GM23338 (cell line): ENCODE measurements at regions not wholly inside any gene's neighbourhood (a gene's known extent, or its start where the extent isn't known, plus 50 kb on each side); places are given as distances from the start of the nearest gene placed in this dataset.

ENCODE experiments used
- ATAC-seq: fragments of 200-7000 bp; cut with Tn5 transposase; 3 replicates; pipeline ENCODE4 v1.9.1; 2020
- DNase-seq: peaks from one replicate; pipeline ENCODE4 v3.0.0-alpha.2; 2015; ENCODE audit warnings: low spot score
- H2AFZ ChIP-seq: fragments of 200-600 bp; sonication (generic); 2 replicates; pipeline ENCODE4 v1.8.0; 2016; ENCODE audit warnings: antibody characterized with exemption, mild to moderate bottlenecking, moderate library complexity
- H3F3A ChIP-seq: fragments of 200-600 bp; sonication (generic); replicated peaks from 2 replicates; pipeline ENCODE4 v1.8.0; 2017; ENCODE audit warnings: antibody characterized with exemption, mixed run types, low read depth
- H3K27ac ChIP-seq: fragments of 200-600 bp; sonication (generic); 2 replicates; pipeline ENCODE4 v1.6.1; 2016; ENCODE audit warnings: low read depth
- H3K27me3 ChIP-seq: fragments of 200-600 bp; sonication (generic); 2 replicates; pipeline ENCODE4 v1.8.0; 2016; ENCODE audit warnings: mild to moderate bottlenecking, mixed run types, moderate library complexity; ENCODE audit not compliant: insufficient read depth
- H3K36me3 ChIP-seq: fragments of 200-600 bp; sonication (generic); 2 replicates; pipeline ENCODE4 v1.8.0; 2016; ENCODE audit warnings: mild to moderate bottlenecking; ENCODE audit not compliant: insufficient read depth
- H3K4me1 ChIP-seq: fragments of 200-600 bp; sonication (generic); 2 replicates; pipeline ENCODE4 v1.8.0; 2016; ENCODE audit warnings: mild to moderate bottlenecking, moderate library complexity; ENCODE audit not compliant: insufficient read depth
- H3K4me2 ChIP-seq: fragments of 200-600 bp; sonication (generic); 2 replicates; pipeline ENCODE4 v1.7.1; 2017; ENCODE audit warnings: mixed run types
- H3K4me3 ChIP-seq: fragments of 200-600 bp; sonication (generic); 2 replicates; pipeline ENCODE4 v1.6.1; 2016; ENCODE audit warnings: mixed run types
- H3K79me2 ChIP-seq: fragments of 200-600 bp; sonication (generic); replicated peaks from 2 replicates; pipeline ENCODE4 v1.8.0; 2017; ENCODE audit warnings: mild to moderate bottlenecking; ENCODE audit not compliant: insufficient read depth
- H3K9me2 ChIP-seq: fragments of 200-600 bp; sonication (generic); 2 replicates; pipeline ENCODE4 v1.8.0; 2017; ENCODE audit not compliant: insufficient read depth
- H4K20me1 ChIP-seq: fragments of 200-600 bp; sonication (generic); replicated peaks from 2 replicates; pipeline ENCODE4 v1.8.0; 2017; ENCODE audit warnings: mild to moderate bottlenecking; ENCODE audit not compliant: insufficient read depth
- H3K27ac Mint-ChIP-seq: 2 replicates; pipeline ENCODE4 v1.8.0; 2020; ENCODE audit warnings: inconsistent platforms, mild to moderate bottlenecking, moderate library complexity, mixed read lengths
- H3K27me3 Mint-ChIP-seq: 3 replicates; pipeline ENCODE4 v1.8.0; 2022; ENCODE audit warnings: low read depth, mild to moderate bottlenecking, moderate library complexity, mixed read lengths, inconsistent platforms; ENCODE audit not compliant: insufficient read depth, poor library complexity
- H3K36me3 Mint-ChIP-seq: 3 replicates; pipeline ENCODE4 v1.8.0; 2021; ENCODE audit warnings: low read depth, mild to moderate bottlenecking, inconsistent platforms, moderate library complexity, mixed read lengths
- H3K4me1 Mint-ChIP-seq: 3 replicates; pipeline ENCODE4 v1.8.0; 2020; ENCODE audit warnings: mild to moderate bottlenecking, inconsistent platforms, mixed read lengths
- H3K4me3 Mint-ChIP-seq: 3 replicates; pipeline ENCODE4 v1.8.0; 2021; ENCODE audit warnings: moderate library complexity, mild to moderate bottlenecking, inconsistent platforms, mixed read lengths
- H3K9me3 Mint-ChIP-seq: 3 replicates; pipeline ENCODE4 v1.8.0; 2020; ENCODE audit warnings: moderate library complexity, mild to moderate bottlenecking, inconsistent platforms, mixed read lengths
- CTCF ChIP-seq, 2 experiments: fragments of 200-600 bp in 1 of 2; sonication (generic) in 1 of 2; conservative IDR thresholded peaks; 2 replicates each; pipeline versions ENCODE4 v1.5.1 to v1.6.1; 2016 to 2017; ENCODE audit warnings: antibody characterized with exemption in 2 of 2, low read depth in 2 of 2, mild to moderate bottlenecking in 2 of 2, moderate library complexity in 1 of 2
- ETS1 ChIP-seq: IDR thresholded peaks from 2 replicates; pipeline ENCODE4 v1.6.1; 2016; ENCODE audit warnings: antibody characterized with exemption
- EZH2 ChIP-seq: fragments of 200-600 bp; sonication (generic); IDR thresholded peaks from one replicate; pipeline ENCODE4 v1.8.0; 2017; ENCODE audit warnings: antibody characterized with exemption, mild to moderate bottlenecking, low read depth; ENCODE audit not compliant: unreplicated experiment
- JUNB ChIP-seq: IDR thresholded peaks from one replicate; pipeline ENCODE4 v1.6.1; 2016; ENCODE audit warnings: antibody characterized with exemption; ENCODE audit not compliant: unreplicated experiment
- NANOG ChIP-seq: IDR thresholded peaks from 2 replicates; pipeline ENCODE4 v1.6.1; 2016; ENCODE audit warnings: antibody characterized with exemption, borderline replicate concordance
- POLR2AphosphoS5 ChIP-seq: IDR thresholded peaks from 2 replicates; pipeline ENCODE4 v1.6.1; 2016; ENCODE audit warnings: antibody characterized with exemption, low read depth
- REST ChIP-seq: IDR thresholded peaks from one replicate; pipeline ENCODE4 v1.6.1; 2018; ENCODE audit warnings: antibody characterized with exemption; ENCODE audit not compliant: unreplicated experiment
- STAT1 ChIP-seq: IDR thresholded peaks from one replicate; pipeline ENCODE4 v1.6.1; 2016; ENCODE audit warnings: antibody characterized with exemption; ENCODE audit not compliant: unreplicated experiment
- ZNF114 ChIP-seq: fragments of 250-450 bp; sonication (Bioruptor Pico); IDR thresholded peaks from 2 replicates; pipeline ENCODE4 v1.5.0; 2020; ENCODE audit warnings: mild to moderate bottlenecking, moderate library complexity
- ZNF331 ChIP-seq: fragments of 250-450 bp; sonication (Bioruptor Pico); IDR thresholded peaks from 2 replicates; pipeline ENCODE4 v1.5.0; 2020; ENCODE audit warnings: low read depth, mild to moderate bottlenecking, moderate library complexity
- ZNF462 ChIP-seq: fragments of 250-450 bp; sonication (Bioruptor Pico); IDR thresholded peaks from 2 replicates; pipeline ENCODE4 v1.5.0; 2020; ENCODE audit warnings: mild to moderate bottlenecking, moderate library complexity

- no peak for TF ChIP-seq ZNF331
- no peak for TF ChIP-seq EZH2
Observed at GRCh38 chr5:89302102-89302891, 419.3 kb upstream of the MEF2C start (continued).

GRCh38 chr5:89301321-89302025 lies 418.5 kb upstream of the MEF2C start:
- H3K4me3 ChIP-seq: no peak overlapping the region
- no peaks in the 10 kb centered on the region for H3K27me3 Mint-ChIP-seq
- H3K27me3 ChIP-seq: no peaks in the 10 kb centered on the region
- no peak for ATAC-seq
- H3K9me3 Mint-ChIP-seq: no peaks in the 10 kb centered on the region
- H3K36me3 Mint-ChIP-seq: no peaks in the 10 kb centered on the region
- H3K4me1 Mint-ChIP-seq: no peaks in the 10 kb centered on the region
- no peaks in the 10 kb centered on the region for H3F3A ChIP-seq
- H3K4me3 Mint-ChIP-seq: no peak overlapping the region
- H3K9me2 ChIP-seq: no peaks in the 10 kb centered on the region; the same call in 1 of the 2 replicates
- H3K27ac ChIP-seq: no peak overlapping the region
- no peak overlapping the region for H2AFZ ChIP-seq
- H3K4me2 ChIP-seq: no peak overlapping the region
- no peaks in the 10 kb centered on the region for H3K4me1 ChIP-seq
- H4K20me1 ChIP-seq: no peaks in the 10 kb centered on the region
- no peaks in the 10 kb centered on the region for H3K36me3 ChIP-seq
- H3K79me2 ChIP-seq: no peaks in the 10 kb centered on the region
- no peak for DNase-seq
- no peak overlapping the region for H3K27ac Mint-ChIP-seq
- TF ChIP-seq POLR2AphosphoS5 (no peak), NANOG (no peak), CTCF (conservative IDR thresholded peaks at IDR 0.05; ENCODE audit: low read depth in 2 of 2) (no peak), ZNF462 (CRISPR knock-in tag) (no peak), STAT1 (no peak), EZH2 (no peak), REST (no peak), ZNF114 (CRISPR knock-in tag) (no peak), ETS1 (no peak), JUNB (no peak)
